Thyroid gland (tissue), 4 donors: ENCODE measurements at regions not wholly inside any gene's neighbourhood (a gene's known extent, or its start where the extent isn't known, plus 50 kb on each side); places are given as distances from the start of the nearest gene placed in this dataset.
"Not testable (repeated sequence)": the region's sequence is repeated elsewhere in the genome, so short reads cannot be mapped to it uniquely, and the experiment has no call there.

Experiments
- DNase-seq, 2 donors: peaks; one replicate each; pipeline ENCODE4 v3.0.0-alpha.2; 2019
- H3K27ac ChIP-seq, 3 donors: fragments of 200-600 bp; sonication (generic); 1 replicate in 2 of 3; 2 replicates in 1 of 3; pipeline ENCODE4 v1.5.1; 2016 to 2019; ENCODE audit warnings: mild to moderate bottlenecking in 1 of 3, moderate library complexity in 1 of 3
- H3K27me3 ChIP-seq: fragments of 200-600 bp; sonication (generic); one replicate; pipeline ENCODE4 v1.5.1; 2019
- H3K36me3 ChIP-seq, 2 donors: fragments of 200-600 bp; sonication (generic); one replicate each; pipeline ENCODE4 v1.5.1; 2016 to 2019
- H3K4me1 ChIP-seq, 2 donors: fragments of 200-600 bp; sonication (generic); one replicate each; pipeline ENCODE4 v1.5.1; 2017 to 2019
- H3K4me3 ChIP-seq, 3 donors: fragments of 200-600 bp; sonication (generic); replicated peaks in 1 of 3; 1 replicate in 2 of 3; 2 replicates in 1 of 3; pipeline ENCODE4 v1.5.1; 2016; ENCODE audit warnings: mild to moderate bottlenecking in 1 of 3
- H3K9me3 ChIP-seq: fragments of 200-600 bp; sonication (generic); one replicate; pipeline ENCODE4 v1.5.1; 2017
- POLR2A ChIP-seq, 2 donors: fragments of 450-650 bp; IDR thresholded peaks; one replicate each; pipeline ENCODE4 v1.6.1; 2017; ENCODE audit warnings: antibody characterized with exemption in 2 of 2, mild to moderate bottlenecking in 2 of 2, moderate library complexity in 1 of 2
- WGBS, 2 donors: methylation state at CpG; one replicate each; pipeline ENCODE4 v1.1.5; 2017; 5-methylcytosine and 5-hydroxymethylcytosine counted together
- intact Hi-C: fragments of 100-400 bp; cut with DNase I; formaldehyde crosslinking; loops from one replicate; pipeline ENCODE4 v1.15.1; 2023
- TF ChIP-seq, protein P1 (sequence below), 6 experiments: fragments of 200-600 bp in 3 of 6; fragments of 450-650 bp in 3 of 6; sonication (generic) in 3 of 6; IDR thresholded peaks; one replicate each; pipeline ENCODE4 v1.5.1; 2016 to 2019; ENCODE audit warnings: antibody characterized with exemption in 6 of 6, mild to moderate bottlenecking in 2 of 6, inconsistent platforms in 1 of 6, moderate library complexity in 1 of 6

DNA sequence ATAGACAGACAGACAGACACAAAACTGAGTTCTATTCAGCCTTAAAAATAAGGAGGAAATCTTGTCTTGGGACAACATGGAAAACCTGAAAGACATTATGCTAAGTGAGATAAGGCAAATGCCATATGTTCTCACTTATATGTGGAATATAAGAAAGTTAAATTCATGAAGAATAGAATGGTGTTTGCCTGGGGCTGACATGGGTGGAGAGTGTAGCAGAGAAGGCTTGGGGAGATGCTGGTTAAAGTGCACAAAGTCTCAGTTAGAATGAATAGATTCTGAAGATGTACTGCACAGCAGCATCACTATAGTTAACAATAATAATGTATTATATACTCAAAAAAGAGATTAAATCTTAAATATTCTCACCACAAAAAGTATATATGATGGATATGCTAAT is 355.5 kb downstream of the LRRIQ3 start:
- Histone ChIP-seq H3K9me3 (no peaks in the 10 kb centered on the region), H3K4me3 (no peak overlapping the region), H3K27ac (no peak overlapping the region), H3K4me1 (no peaks in the 10 kb centered on the region), H3K36me3 (no peaks in the 10 kb centered on the region), H3K27me3 (no peaks in the 10 kb centered on the region)
- no peak for TF ChIP-seq POLR2A (IDR thresholded peaks at IDR 0.05)
- TF ChIP-seq, protein P1, sequence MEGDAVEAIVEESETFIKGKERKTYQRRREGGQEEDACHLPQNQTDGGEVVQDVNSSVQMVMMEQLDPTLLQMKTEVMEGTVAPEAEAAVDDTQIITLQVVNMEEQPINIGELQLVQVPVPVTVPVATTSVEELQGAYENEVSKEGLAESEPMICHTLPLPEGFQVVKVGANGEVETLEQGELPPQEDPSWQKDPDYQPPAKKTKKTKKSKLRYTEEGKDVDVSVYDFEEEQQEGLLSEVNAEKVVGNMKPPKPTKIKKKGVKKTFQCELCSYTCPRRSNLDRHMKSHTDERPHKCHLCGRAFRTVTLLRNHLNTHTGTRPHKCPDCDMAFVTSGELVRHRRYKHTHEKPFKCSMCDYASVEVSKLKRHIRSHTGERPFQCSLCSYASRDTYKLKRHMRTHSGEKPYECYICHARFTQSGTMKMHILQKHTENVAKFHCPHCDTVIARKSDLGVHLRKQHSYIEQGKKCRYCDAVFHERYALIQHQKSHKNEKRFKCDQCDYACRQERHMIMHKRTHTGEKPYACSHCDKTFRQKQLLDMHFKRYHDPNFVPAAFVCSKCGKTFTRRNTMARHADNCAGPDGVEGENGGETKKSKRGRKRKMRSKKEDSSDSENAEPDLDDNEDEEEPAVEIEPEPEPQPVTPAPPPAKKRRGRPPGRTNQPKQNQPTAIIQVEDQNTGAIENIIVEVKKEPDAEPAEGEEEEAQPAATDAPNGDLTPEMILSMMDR (IDR thresholded peaks at IDR 0.05): no peak
- no peak for DNase-seq
- intact Hi-C loops: no loop called here

- Histone ChIP-seq H3K4me3 (no peak overlapping the region), H3K9me3 (no peaks in the 10 kb centered on the region), H3K36me3 (no peaks in the 10 kb centered on the region), H3K4me1 (no peaks in the 10 kb centered on the region), H3K27me3 (no peaks in the 10 kb centered on the region), H3K27ac (no peak overlapping the region)
- DNase-seq: peak; percentile 9 to 11
- intact Hi-C loops: no loop called here
- WGBS, 2 donors: 52 to 61% methylated on average over 4 of the region's 4 CpGs
- TF ChIP-seq, protein P1 (IDR thresholded peaks at IDR 0.05): no peak
These were observed 358.1 kb downstream of the LRRIQ3 start for GRCh38 chr1:73839922-73840321.

DNA sequence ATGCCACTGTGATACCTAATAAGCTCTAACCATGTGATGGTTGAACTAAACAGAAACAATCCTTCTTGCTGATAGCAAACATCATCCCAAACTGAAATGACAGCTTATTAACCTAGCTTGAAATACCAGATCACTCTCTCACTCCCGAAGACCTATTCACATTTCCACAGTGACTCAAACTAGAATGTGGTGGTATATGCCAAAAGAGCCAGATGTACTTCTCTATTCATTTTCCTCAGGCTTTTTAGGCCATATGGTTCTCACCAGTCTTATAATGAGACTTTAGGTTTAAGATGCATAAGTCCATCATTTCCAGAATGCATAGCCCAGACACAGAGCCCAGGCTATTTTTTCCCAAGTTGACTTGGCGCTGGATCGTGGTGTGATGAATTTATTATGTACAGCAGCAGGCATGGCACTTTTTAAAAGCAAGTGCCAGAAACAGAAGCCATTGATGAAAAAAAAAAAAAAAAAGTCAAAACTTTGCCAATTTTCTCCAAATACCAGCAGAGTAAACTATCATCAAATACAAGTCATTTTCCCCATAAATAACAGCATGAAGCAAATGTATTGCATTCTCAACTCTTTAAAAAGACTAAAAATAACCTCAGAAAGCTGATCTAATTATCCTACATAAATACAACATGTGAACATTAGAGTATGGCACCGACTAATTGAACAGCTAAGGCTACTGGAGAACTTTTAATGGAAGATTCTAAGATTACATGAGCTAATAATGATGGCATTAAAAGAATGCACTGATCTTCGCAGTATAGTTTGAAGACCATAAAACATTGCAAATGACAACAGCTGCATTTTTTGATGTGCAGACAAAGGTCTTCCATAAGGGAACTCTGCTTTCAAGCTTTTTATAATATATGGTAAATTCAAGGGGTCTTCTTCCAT is 365.4 kb downstream of the LRRIQ3 start:
- Histone ChIP-seq H3K27me3 (no peaks in the 10 kb centered on the region), H3K4me3 (no peak overlapping the region), H3K36me3 (no peaks in the 10 kb centered on the region), H3K4me1 (no peaks in the 10 kb centered on the region), H3K9me3 (no peaks in the 10 kb centered on the region), H3K27ac (no peak overlapping the region)
- WGBS, 2 donors: 87 to 89% methylated on average over 5 of the region's 5 CpGs
- TF ChIP-seq POLR2A (IDR thresholded peaks at IDR 0.05): no peak
- intact Hi-C loops: no loop called here
- DNase-seq: no peak

GRCh38 chr1:73827283-73827682 is 370.7 kb downstream of the LRRIQ3 start:
- DNase-seq, H3K4me3 ChIP-seq, H3K27ac ChIP-seq, H3K27me3 ChIP-seq, H3K36me3 ChIP-seq, H3K9me3 ChIP-seq, H3K4me1 ChIP-seq, intact Hi-C loops: not testable (repeated sequence)
- 90 to 94% methylated on average over 3 of the region's 3 CpGs for WGBS, 2 donors

DNA sequence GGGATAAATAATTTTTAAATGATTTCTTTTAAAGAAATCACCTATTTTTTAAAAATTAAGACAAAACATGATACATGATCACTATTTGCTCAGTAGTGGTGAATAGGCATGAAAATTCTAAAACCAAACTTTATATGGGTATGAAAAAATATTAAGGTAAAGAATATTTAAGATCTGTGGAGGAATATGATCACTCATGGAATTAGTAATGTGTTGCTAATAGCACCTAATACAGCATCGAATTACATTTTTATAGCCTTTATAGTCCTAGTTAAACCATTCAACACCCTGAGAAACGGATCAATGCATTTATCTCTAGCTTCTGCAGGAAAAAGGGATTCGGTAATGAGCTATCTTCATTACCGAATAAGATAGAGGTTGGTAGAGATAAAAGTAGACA is 373.9 kb downstream of the LRRIQ3 start:
- H3K9me3 ChIP-seq: no peaks in the 10 kb centered on the region
- H3K27ac ChIP-seq: no peak overlapping the region
- H3K4me3 ChIP-seq: no peak overlapping the region
- WGBS, 2 donors: 90 to 96% methylated on average over 4 of the region's 4 CpGs
- no peaks in the 10 kb centered on the region for H3K4me1 ChIP-seq
- TF ChIP-seq, protein P1 (IDR thresholded peaks at IDR 0.05): no peak
- no peak for TF ChIP-seq POLR2A (IDR thresholded peaks at IDR 0.05)
- no peaks in the 10 kb centered on the region for H3K36me3 ChIP-seq
- DNase-seq: no peak
- H3K27me3 ChIP-seq: no peaks in the 10 kb centered on the region
- intact Hi-C loops: no loop called here

DNA sequence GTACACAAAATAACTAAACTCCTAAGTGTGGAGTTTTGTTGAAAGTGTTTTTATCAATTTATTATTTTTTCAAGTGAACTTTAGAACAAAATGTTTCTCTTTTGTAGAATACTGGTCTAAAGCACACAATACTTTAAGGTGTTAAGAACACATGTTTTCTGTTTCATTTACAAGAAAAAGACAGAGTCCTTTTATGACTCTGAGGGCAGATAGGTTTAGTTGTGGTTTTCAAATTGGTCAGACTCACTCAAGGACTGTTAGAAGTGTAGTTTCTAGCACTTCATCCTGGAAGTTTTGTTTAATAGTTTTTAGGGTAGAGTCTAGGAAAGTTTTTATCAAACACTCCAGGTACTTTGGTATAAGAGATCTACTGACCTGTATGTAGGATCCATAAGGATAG is 376.5 kb downstream of the LRRIQ3 start:
- no peak overlapping the region for H3K27ac ChIP-seq
- no peaks in the 10 kb centered on the region for H3K9me3 ChIP-seq
- no peaks in the 10 kb centered on the region for H3K36me3 ChIP-seq
- DNase-seq: no peak
- H3K4me3 ChIP-seq: no peak overlapping the region
- H3K4me1 ChIP-seq: no peaks in the 10 kb centered on the region
- TF ChIP-seq, protein P1 (IDR thresholded peaks at IDR 0.05): no peak
- TF ChIP-seq POLR2A (IDR thresholded peaks at IDR 0.05): no peak
- intact Hi-C loops: no loop called here
- no peaks in the 10 kb centered on the region for H3K27me3 ChIP-seq
